Heart left ventricle (tissue), 16 donors: ENCODE measurements at regions not wholly inside any gene's neighbourhood (a gene's known extent, or its start where the extent isn't known, plus 50 kb on each side); places are given as distances from the start of the nearest gene placed in this dataset.

Source experiments
- ATAC-seq, 4 donors: fragments of 200-7000 bp; cut with Tn5 transposase; one replicate each; pipeline ENCODE4 v1.9.1; 2020 to 2022; ENCODE audit warnings: moderate library complexity in 4 of 4, mild to moderate bottlenecking in 3 of 4, moderate number of reproducible peaks in 1 of 4
- DNase-seq, 5 donors: peaks; one replicate each; pipeline ENCODE4 v3.0.0-alpha.2; 2020
- H3K27ac ChIP-seq, 12 donors: fragments of 200-600 bp; sonication (generic) in 4 of 12; one replicate each; pipeline versions ENCODE4 v1.5.0 to v1.8.0; 2016 to 2022; ENCODE audit warnings: mild to moderate bottlenecking in 2 of 12
- H3K27me3 ChIP-seq, 9 donors: fragments of 200-600 bp; sonication (generic) in 2 of 9; one replicate each; pipeline versions ENCODE4 v1.5.1 to v1.8.0; 2016 to 2022; ENCODE audit warnings: mild to moderate bottlenecking in 3 of 9
- H3K36me3 ChIP-seq, 9 donors: fragments of 200-600 bp; sonication (generic) in 2 of 9; one replicate each; pipeline versions ENCODE4 v1.5.0 to v1.8.0; 2018 to 2022; ENCODE audit warnings: mild to moderate bottlenecking in 2 of 9
- H3K4me1 ChIP-seq, 12 donors: fragments of 200-600 bp; sonication (generic) in 4 of 12; one replicate each; pipeline versions ENCODE4 v1.5.0 to v1.8.0; 2016 to 2022; ENCODE audit warnings: mild to moderate bottlenecking in 3 of 12
- H3K4me3 ChIP-seq, 12 donors: fragments of 200-600 bp; sonication (generic) in 4 of 12; one replicate each; pipeline versions ENCODE4 v1.5.0 to v1.8.0; 2017 to 2022; ENCODE audit warnings: mild to moderate bottlenecking in 9 of 12, moderate library complexity in 4 of 12
- H3K9me3 ChIP-seq, 12 donors: fragments of 200-600 bp; sonication (generic) in 4 of 12; one replicate each; pipeline versions ENCODE4 v1.5.0 to v1.8.0; 2016 to 2022; ENCODE audit warnings: mild to moderate bottlenecking in 1 of 12
- POLR2A ChIP-seq, 2 donors: fragments of 450-650 bp; IDR thresholded peaks; one replicate each; pipeline ENCODE4 v1.6.1; 2017; ENCODE audit warnings: antibody characterized with exemption in 2 of 2, mild to moderate bottlenecking in 2 of 2, moderate library complexity in 2 of 2
- WGBS, 4 donors: extraction: QIAGEN DNeasy Blood & Tissue Kit in 2 of 4; methylation state at CpG; one replicate each; pipeline versions ENCODE4 v1.1.5 to v1.1.7; 2013 to 2018; 5-methylcytosine and 5-hydroxymethylcytosine counted together
- intact Hi-C, 10 donors: fragments of 100-400 bp; cut with DNase I; formaldehyde crosslinking; loops; one replicate each; pipeline versions ENCODE4 v1.11.1 to v1.14.2; 2022
- TF ChIP-seq, protein P1 (sequence below), 12 donors: fragments of 200-600 bp; sonication (generic) in 4 of 12; IDR thresholded peaks; one replicate each; pipeline versions ENCODE4 v1.5.0 to v1.8.0; 2018 to 2022; ENCODE audit warnings: antibody characterized with exemption in 12 of 12, mild to moderate bottlenecking in 5 of 12
- donor health status: ischemic (EF 13 %, LVEDD 7.1; RV severe dilation, severe dysfunction).
- donor health status: healthy with polysubstance abuse.
- donor health status: DM: no; HTN: yes; CAD: no.
- donor health status: DM: no; HTN: no; CAD: no.
- donor health status: ischemic (EF 25% LVEDD 6.9; RV normal size, moderate dysfunction).
- donor health status: ischemic (EF 25% LVEDD 5.7; RV mildly dilated, moderate dysfunction).
- donor health status: healthy.
- donor health status: DM: yes; HTN: yes; CAD: no.
- donor health status: ischemic (EF 35%, LVEDD 5.7; RV mildly dilated, moderate dysfunction).
- donor health status: nonischemic (EF 11% LVEDD 7.7; RV severe dilation, severe dysfunction).
- donor health status: DM: yes; HTN: yes; CAD: no.
- donor health status: PGD.
- donor health status: ischemic (EF 29% LVEDD 5.4; RV normal size, mild dysfunction).
- donor health status: nonischemic (EF 23%, LVEDD 6.1; RV moderate dilation, normal function).

DNA sequence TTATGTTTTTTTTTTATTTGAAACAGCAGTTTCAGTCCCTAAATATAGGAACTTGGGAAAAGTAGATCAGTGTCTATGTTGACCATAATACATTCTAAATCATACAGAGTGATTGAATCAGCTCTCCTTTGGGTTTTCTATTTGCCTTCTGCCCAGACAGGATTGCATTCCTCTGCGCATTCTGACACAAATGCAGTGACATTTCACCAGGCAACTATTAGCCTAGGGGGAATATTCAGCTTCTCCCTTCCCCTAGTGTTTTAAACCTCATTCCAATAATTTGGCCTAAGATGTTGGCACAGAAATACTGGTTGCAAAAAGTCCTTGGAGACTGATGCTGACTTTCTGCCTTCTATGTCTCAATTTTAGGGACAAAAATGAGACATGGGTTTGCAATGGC lies 172.8 kb downstream of the PTGER3 start:
- ATAC-seq (no peak), DNase-seq (no peak)
- no peak overlapping the region for H3K4me3 ChIP-seq
- peaks cover 0 to 5% (median 0%) of the 10 kb centered on the region in 12 donors for H3K9me3 ChIP-seq
- no peaks in the 10 kb centered on the region for H3K36me3 ChIP-seq
- intact Hi-C loops: no loop called here
- no peaks in the 10 kb centered on the region for H3K27me3 ChIP-seq
- peaks cover 0 to 17% (median 2%) of the 10 kb centered on the region in 12 donors for H3K4me1 ChIP-seq
- WGBS, 4 donors: 67 to 84% (median 75%) methylated on average over 1 of the region's 1 CpG
- TF ChIP-seq, protein P1, sequence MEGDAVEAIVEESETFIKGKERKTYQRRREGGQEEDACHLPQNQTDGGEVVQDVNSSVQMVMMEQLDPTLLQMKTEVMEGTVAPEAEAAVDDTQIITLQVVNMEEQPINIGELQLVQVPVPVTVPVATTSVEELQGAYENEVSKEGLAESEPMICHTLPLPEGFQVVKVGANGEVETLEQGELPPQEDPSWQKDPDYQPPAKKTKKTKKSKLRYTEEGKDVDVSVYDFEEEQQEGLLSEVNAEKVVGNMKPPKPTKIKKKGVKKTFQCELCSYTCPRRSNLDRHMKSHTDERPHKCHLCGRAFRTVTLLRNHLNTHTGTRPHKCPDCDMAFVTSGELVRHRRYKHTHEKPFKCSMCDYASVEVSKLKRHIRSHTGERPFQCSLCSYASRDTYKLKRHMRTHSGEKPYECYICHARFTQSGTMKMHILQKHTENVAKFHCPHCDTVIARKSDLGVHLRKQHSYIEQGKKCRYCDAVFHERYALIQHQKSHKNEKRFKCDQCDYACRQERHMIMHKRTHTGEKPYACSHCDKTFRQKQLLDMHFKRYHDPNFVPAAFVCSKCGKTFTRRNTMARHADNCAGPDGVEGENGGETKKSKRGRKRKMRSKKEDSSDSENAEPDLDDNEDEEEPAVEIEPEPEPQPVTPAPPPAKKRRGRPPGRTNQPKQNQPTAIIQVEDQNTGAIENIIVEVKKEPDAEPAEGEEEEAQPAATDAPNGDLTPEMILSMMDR (IDR thresholded peaks at IDR 0.05): no peak
- TF ChIP-seq POLR2A (IDR thresholded peaks at IDR 0.05): no peak
- no peak overlapping the region for H3K27ac ChIP-seq

DNA sequence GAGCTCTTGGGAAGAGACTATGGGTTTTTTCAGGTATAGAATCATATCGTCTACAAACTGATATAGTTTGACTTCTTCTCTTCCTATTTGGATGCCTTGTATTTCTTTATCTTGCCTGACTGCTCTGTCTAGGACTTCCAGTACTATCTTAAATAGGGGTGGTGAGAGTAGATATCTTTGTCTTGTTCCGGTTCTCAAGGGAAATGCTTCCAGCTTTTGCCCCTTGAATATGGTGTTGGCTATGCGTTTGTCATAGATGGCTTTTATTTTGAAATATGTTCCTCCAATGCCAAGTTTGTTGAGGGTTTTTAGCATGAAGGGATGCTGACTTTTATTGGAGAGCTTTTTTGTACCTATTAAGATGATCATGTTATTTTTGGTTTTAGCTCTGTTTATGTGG lies 170.3 kb downstream of the PTGER3 start:
- no peak for TF ChIP-seq POLR2A (IDR thresholded peaks at IDR 0.05)
- intact Hi-C loops: no loop called here
- Histone ChIP-seq H3K9me3 (peaks cover 0 to 3% (median 0%) of the 10 kb centered on the region in 12 donors), H3K4me3 (no peak overlapping the region), H3K36me3 (no peaks in the 10 kb centered on the region), H3K4me1 (peaks cover 0 to 9% (median 0%) of the 10 kb centered on the region in 12 donors), H3K27me3 (no peaks in the 10 kb centered on the region), H3K27ac (no peak overlapping the region)
- WGBS, 4 donors: 43 to 62% (median 59%) methylated on average over 3 of the region's 3 CpGs
- DNase-seq: no peak
- no peak for ATAC-seq

DNA sequence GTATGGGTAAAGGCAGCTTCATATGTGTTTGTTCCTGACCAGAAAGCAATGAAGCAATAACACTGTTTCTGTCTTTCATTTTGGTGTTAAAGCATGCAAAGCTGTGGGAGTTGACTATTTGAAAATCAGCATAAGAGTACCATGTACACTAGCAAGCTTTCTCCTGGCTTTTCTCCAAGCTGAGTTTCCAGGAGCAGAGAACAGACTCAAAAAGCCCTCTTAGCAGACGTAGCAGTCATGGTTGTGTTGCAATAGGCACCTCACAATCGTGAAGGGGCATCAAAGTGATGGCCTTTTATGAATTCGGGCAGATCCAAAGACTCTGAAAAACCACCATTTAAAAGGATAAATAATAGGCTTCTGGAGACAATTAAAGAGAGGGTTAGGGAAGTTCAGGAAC lies 159.7 kb downstream of the PTGER3 start:
- Histone ChIP-seq H3K9me3 (no peaks in the 10 kb centered on the region), H3K36me3 (no peaks in the 10 kb centered on the region), H3K27me3 (peaks cover 0 to 5% (median 0%) of the 10 kb centered on the region in 9 donors), H3K27ac (no peak overlapping the region), H3K4me3 (no peak overlapping the region), H3K4me1 (peaks cover 0 to 21% (median 10%) of the 10 kb centered on the region in 12 donors)
- TF ChIP-seq, protein P1 (IDR thresholded peaks at IDR 0.05): no peak
- TF ChIP-seq POLR2A (IDR thresholded peaks at IDR 0.05): no peak
- intact Hi-C loops: no loop called here
- ATAC-seq: no peak
- no peak for DNase-seq
- WGBS, 4 donors: 31 to 37% (median 34%) methylated on average over 3 of the region's 3 CpGs

DNA sequence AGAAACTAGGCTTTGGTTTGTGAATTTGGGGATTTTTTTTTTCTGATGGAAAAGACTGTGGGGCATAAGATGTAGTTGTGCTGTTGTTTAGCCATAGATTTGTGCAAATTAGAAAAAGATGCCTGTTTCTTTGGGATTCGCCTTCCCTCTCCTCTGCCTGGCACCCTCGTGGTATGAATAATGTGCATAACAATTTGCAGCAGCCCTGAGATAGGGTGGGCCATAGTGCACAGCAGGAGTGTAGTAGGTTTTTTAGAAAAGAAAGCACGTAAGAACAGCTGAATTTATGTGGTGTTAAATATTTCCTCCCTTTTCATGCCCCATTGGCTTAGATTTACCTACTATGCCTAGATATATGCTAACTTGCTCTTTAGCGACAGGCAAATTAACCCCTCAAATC lies 158.9 kb downstream of the PTGER3 start:
- Histone ChIP-seq H3K9me3 (no peaks in the 10 kb centered on the region), H3K27me3 (peaks cover 0 to 5% (median 0%) of the 10 kb centered on the region in 9 donors), H3K36me3 (no peaks in the 10 kb centered on the region), H3K4me3 (no peak overlapping the region), H3K4me1 (peaks cover 0 to 21% (median 10%) of the 10 kb centered on the region in 12 donors), H3K27ac (no peak overlapping the region)
- ATAC-seq (no peak), DNase-seq (no peak)
- 75 to 87% (median 80%) methylated on average over 4 of the region's 4 CpGs for WGBS, 4 donors
- TF ChIP-seq, protein P1 (IDR thresholded peaks at IDR 0.05): no peak
- TF ChIP-seq POLR2A (IDR thresholded peaks at IDR 0.05): no peak
- intact Hi-C loops: no loop called here

DNA sequence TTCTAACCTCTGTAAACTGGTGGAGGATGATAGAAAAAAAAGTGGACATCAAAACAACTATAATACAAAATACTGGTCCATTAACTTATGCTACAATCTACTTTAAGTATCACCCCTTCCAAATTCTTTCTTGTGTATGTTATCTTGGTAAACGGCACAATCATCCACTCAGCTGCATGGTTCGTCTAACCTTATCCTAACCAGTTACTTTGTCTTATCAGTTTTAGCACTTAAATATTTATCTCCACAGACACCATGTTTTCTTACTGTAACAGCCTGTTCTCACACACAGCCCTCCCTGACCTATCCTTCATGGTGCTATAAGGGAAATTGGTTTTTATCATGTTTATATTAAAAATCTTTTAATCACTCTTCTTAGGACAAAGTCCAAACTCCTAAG lies 157.2 kb downstream of the PTGER3 start:
- H3K27me3 ChIP-seq: peaks cover 0 to 3% (median 0%) of the 10 kb centered on the region in 9 donors
- no peak overlapping the region for H3K27ac ChIP-seq
- no peak for ATAC-seq
- H3K4me1 ChIP-seq: peaks cover 0 to 21% (median 10%) of the 10 kb centered on the region in 12 donors
- no peak for TF ChIP-seq POLR2A (IDR thresholded peaks at IDR 0.05)
- TF ChIP-seq, protein P1 (IDR thresholded peaks at IDR 0.05): no peak
- intact Hi-C loops: loop anchor here in 4 of 10 donors (10.0 kb wide), 3 partner anchors 134 to 366 kb away; no protein-coding TSS in a partner anchor
- no peak for DNase-seq
- H3K4me3 ChIP-seq: no peak overlapping the region
- H3K9me3 ChIP-seq: no peaks in the 10 kb centered on the region
- H3K36me3 ChIP-seq: no peaks in the 10 kb centered on the region
- WGBS, 4 donors: 27 to 39% (median 30%) methylated on average over 2 of the region's 2 CpGs
